Gastroesophageal sphincter (tissue), 4 donors: ENCODE measurements at regions not wholly inside any gene's neighbourhood (a gene's known extent, or its start where the extent isn't known, plus 50 kb on each side); places are given as distances from the start of the nearest gene placed in this dataset.

ENCODE experiments used
- ATAC-seq: fragments of 150-250 bp; one replicate; pipeline ENCODE4 v1.9.1; 2016; ENCODE audit warnings: mild to moderate bottlenecking, moderate library complexity
- H3K27ac ChIP-seq, 4 donors: fragments of 200-600 bp; sonication (generic) in 3 of 4; 1 replicate in 3 of 4; 2 replicates in 1 of 4; pipeline ENCODE4 v1.5.1; 2016 to 2019
- H3K27me3 ChIP-seq: fragments of 200-600 bp; sonication (generic); one replicate; pipeline ENCODE4 v1.5.1; 2019
- H3K36me3 ChIP-seq, 2 donors: fragments of 200-600 bp; sonication (generic); one replicate each; pipeline ENCODE4 v1.5.1; 2019; ENCODE audit warnings: control low read depth in 1 of 2
- H3K4me1 ChIP-seq, 3 donors: fragments of 200-600 bp; sonication (generic); 1 replicate in 2 of 3; 2 replicates in 1 of 3; pipeline ENCODE4 v1.5.1; 2016 to 2019; ENCODE audit warnings: control low read depth in 2 of 3
- H3K4me3 ChIP-seq, 2 donors: fragments of 200-600 bp; sonication (generic); one replicate each; pipeline ENCODE4 v1.5.1; 2019; ENCODE audit warnings: mild to moderate bottlenecking in 1 of 2, moderate library complexity in 1 of 2
- H3K9me3 ChIP-seq, 3 donors: fragments of 200-600 bp; sonication (generic); one replicate each; pipeline ENCODE4 v1.5.1; 2017 to 2019; ENCODE audit warnings: control low read depth in 2 of 3
- CTCF ChIP-seq, 4 experiments: fragments of 200-600 bp in 2 of 4; fragments of 450-650 bp in 2 of 4; sonication (generic) in 1 of 4; IDR thresholded peaks; one replicate each; pipeline ENCODE4 v1.5.1; 2017 to 2019; ENCODE audit warnings: antibody characterized with exemption in 4 of 4, mild to moderate bottlenecking in 2 of 4, moderate library complexity in 2 of 4
- EP300 ChIP-seq: sonication (generic); formaldehyde crosslinking; IDR thresholded peaks from one replicate; pipeline ENCODE4 v1.6.1; 2017; ENCODE audit warnings: antibody characterized with exemption, mild to moderate bottlenecking
- POLR2A ChIP-seq, 2 donors: fragments of 450-650 bp; IDR thresholded peaks; one replicate each; pipeline ENCODE4 v1.6.1; 2017; ENCODE audit warnings: antibody characterized with exemption in 2 of 2, mild to moderate bottlenecking in 2 of 2, moderate library complexity in 1 of 2
- POLR2AphosphoS5 ChIP-seq: sonication (generic); formaldehyde crosslinking; IDR thresholded peaks from one replicate; pipeline ENCODE4 v1.6.1; 2017; ENCODE audit warnings: antibody characterized with exemption
- WGBS, 2 donors: methylation state at CpG; one replicate each; pipeline ENCODE4 v1.1.5; 2018; ENCODE audit warnings: low coverage in 1 of 2; 5-methylcytosine and 5-hydroxymethylcytosine counted together

- no peak overlapping the region for H3K27ac ChIP-seq
- TF ChIP-seq POLR2AphosphoS5, result no peak
- TF ChIP-seq EP300, result no peak
- no peak for TF ChIP-seq POLR2A (IDR thresholded peaks at IDR 0.05)
- H3K4me3 ChIP-seq, result no peak overlapping the region
- no peaks in the 10 kb centered on the region for H3K9me3 ChIP-seq
- H3K27me3 ChIP-seq, result no peaks in the 10 kb centered on the region
- 86 to 93% methylated on average over 4 of the region's 4 CpGs for WGBS, 2 donors
- no peak for ATAC-seq
- no peaks in the 10 kb centered on the region for H3K4me1 ChIP-seq
- H3K36me3 ChIP-seq, result no peaks in the 10 kb centered on the region
Measured at GRCh38 chr2:199100326-199101110, 357.2 kb downstream of the SATB2 start.

GRCh38 chr2:199092419-199092818, 365.3 kb downstream of the SATB2 start:
- Histone ChIP-seq H3K27ac (no peak overlapping the region), H3K9me3 (no peaks in the 10 kb centered on the region), H3K4me1 (no peaks in the 10 kb centered on the region), H3K27me3 (no peaks in the 10 kb centered on the region), H3K4me3 (no peak overlapping the region), H3K36me3 (no peaks in the 10 kb centered on the region)
- TF ChIP-seq EP300 (no peak), CTCF (IDR thresholded peaks at IDR 0.05) (no peak), POLR2AphosphoS5 (no peak), POLR2A (IDR thresholded peaks at IDR 0.05) (no peak)
- WGBS, 2 donors, result 58% methylated on average over 1 of the region's 2 CpGs; no CpG with 5 or more reads in 1 of the 2 donors
- no peak for ATAC-seq

- Histone ChIP-seq H3K36me3 (no peaks in the 10 kb centered on the region), H3K27me3 (no peaks in the 10 kb centered on the region), H3K27ac (no peak overlapping the region), H3K4me1 (no peaks in the 10 kb centered on the region), H3K4me3 (no peak overlapping the region), H3K9me3 (no peaks in the 10 kb centered on the region)
- WGBS, 2 donors, result 85 to 87% methylated on average over 4 to 5 of the region's 5 CpGs
- TF ChIP-seq POLR2A (IDR thresholded peaks at IDR 0.05) (no peak), EP300 (no peak), POLR2AphosphoS5 (no peak), CTCF (IDR thresholded peaks at IDR 0.05) (no peak)
- ATAC-seq, result no peak
Measured at GRCh38 chr2:199085261-199085660, 372.5 kb downstream of the SATB2 start.

- no peaks in the 10 kb centered on the region for H3K36me3 ChIP-seq
- 79 to 100% methylated on average over 1 of the region's 1 CpG for WGBS, 2 donors
Measured at GRCh38 chr2:199070322-199070949, 387.3 kb downstream of the SATB2 start.

GRCh38 chr2:199064201-199064600, 393.5 kb downstream of the SATB2 start:
- no peaks in the 10 kb centered on the region for H3K4me1 ChIP-seq
- no peaks in the 10 kb centered on the region for H3K27me3 ChIP-seq
- H3K36me3 ChIP-seq, result no peaks in the 10 kb centered on the region
- WGBS, 2 donors, result 74 to 85% methylated on average over 2 of the region's 2 CpGs
- no peak for ATAC-seq
- peaks cover 0 to 19% (median 0%) of the 10 kb centered on the region in 3 donors for H3K9me3 ChIP-seq
- H3K4me3 ChIP-seq, result no peak overlapping the region
- H3K27ac ChIP-seq, result no peak overlapping the region
- TF ChIP-seq POLR2AphosphoS5 (no peak), POLR2A (IDR thresholded peaks at IDR 0.05) (no peak), EP300 (no peak), CTCF (IDR thresholded peaks at IDR 0.05) (no peak)

More at GRCh38 chr2:199070322-199070949, 387.3 kb downstream of the SATB2 start:
- ATAC-seq, result no peak
- Histone ChIP-seq H3K27ac (no peak overlapping the region), H3K9me3 (no peaks in the 10 kb centered on the region), H3K4me3 (no peak overlapping the region), H3K27me3 (no peaks in the 10 kb centered on the region), H3K4me1 (no peaks in the 10 kb centered on the region)
- TF ChIP-seq CTCF (IDR thresholded peaks at IDR 0.05) (no peak), POLR2A (IDR thresholded peaks at IDR 0.05) (no peak), EP300 (no peak), POLR2AphosphoS5 (no peak)
